ENCODE measurements at regions not wholly inside any gene's neighbourhood (a gene's known extent, or its start where the extent isn't known, plus 50 kb on each side); places are given as distances from the start of the nearest gene placed in this dataset.
"Not testable (repeated sequence)": the region's sequence is repeated elsewhere in the genome, so short reads cannot be mapped to it uniquely, and the experiment has no call there.

GRCh38 chr3:145015253-145015652 is 1043.6 kb downstream of the DIPK2A start:
- Histone ChIP-seq H3K36me3 (ENCODE audit: insufficient read depth, insufficient read length, low read length) (no peaks in the 10 kb centered on the region), H3K27me3 (ENCODE audit: insufficient read depth, insufficient read length) (no peaks in the 10 kb centered on the region), H3K9me3 (ENCODE audit: insufficient read depth, low read length) (no peaks in the 10 kb centered on the region), H3K4me3 (ENCODE audit: insufficient read length, low read depth) (no peak overlapping the region), H3K9ac (ENCODE audit: insufficient read length, low read depth) (no peak overlapping the region), H3K4me1 (ENCODE audit: insufficient read depth, insufficient read length) (no peaks in the 10 kb centered on the region)
- DNase-seq (ENCODE audit: low read depth, low spot score) = no peak
- TF ChIP-seq YY1 (IDR thresholded peaks at IDR 0.05; ENCODE audit: insufficient read depth, insufficient read length) = no peak
- TF ChIP-seq ZNF274 (IDR thresholded peaks at IDR 0.05; ENCODE audit: low read depth, low read length) = no peak
- TF ChIP-seq SUZ12 (IDR thresholded peaks at IDR 0.05; ENCODE audit: extremely low read depth, insufficient read depth, insufficient read length) = no peak

GRCh38 chr3:145017959-145018358 is 1046.3 kb downstream of the DIPK2A start:
- DNase-seq (ENCODE audit: low read depth, low spot score) = no peak
- Histone ChIP-seq H3K9me3 (ENCODE audit: insufficient read depth, low read length) (no peaks in the 10 kb centered on the region), H3K4me1 (ENCODE audit: insufficient read depth, insufficient read length) (no peaks in the 10 kb centered on the region), H3K27me3 (ENCODE audit: insufficient read depth, insufficient read length) (no peaks in the 10 kb centered on the region), H3K36me3 (ENCODE audit: insufficient read depth, insufficient read length, low read length) (no peaks in the 10 kb centered on the region), H3K4me3 (ENCODE audit: insufficient read length, low read depth) (no peak overlapping the region), H3K9ac (ENCODE audit: insufficient read length, low read depth) (no peak overlapping the region)
- TF ChIP-seq ZNF274 (IDR thresholded peaks at IDR 0.05; ENCODE audit: low read depth, low read length) (no peak), YY1 (IDR thresholded peaks at IDR 0.05; ENCODE audit: insufficient read depth, insufficient read length) (no peak), SUZ12 (IDR thresholded peaks at IDR 0.05; ENCODE audit: extremely low read depth, insufficient read depth, insufficient read length) (no peak)

DNA sequence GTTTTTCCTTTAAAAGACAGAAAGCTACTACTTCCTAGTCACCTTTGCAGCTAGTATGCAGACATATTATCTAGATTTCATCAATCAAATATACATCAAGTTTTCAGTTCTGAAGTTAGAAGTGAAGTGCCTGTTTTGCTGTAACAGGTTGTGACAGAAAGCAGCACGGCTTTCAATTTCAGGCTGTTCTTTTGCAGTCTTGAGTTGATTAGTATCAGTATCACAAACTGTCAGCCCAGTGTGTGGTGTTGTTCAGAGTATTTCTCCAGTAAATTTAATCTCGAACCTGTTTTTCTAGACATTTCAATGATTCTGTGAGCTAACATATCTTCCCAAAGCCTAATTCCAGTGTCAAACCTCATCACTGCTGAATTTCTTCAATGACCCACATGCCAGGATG is 1050.8 kb downstream of the DIPK2A start:
- H3K9me3 ChIP-seq (ENCODE audit: insufficient read depth, low read length) = no peaks in the 10 kb centered on the region; the same call in 1 of the 2 replicates
- no peaks in the 10 kb centered on the region for H3K27me3 ChIP-seq (ENCODE audit: insufficient read depth, insufficient read length)
- H3K4me3 ChIP-seq (ENCODE audit: insufficient read length, low read depth) = no peak overlapping the region
- no peaks in the 10 kb centered on the region for H3K4me1 ChIP-seq (ENCODE audit: insufficient read depth, insufficient read length)
- H3K9ac ChIP-seq (ENCODE audit: insufficient read length, low read depth) = no peak overlapping the region
- no peaks in the 10 kb centered on the region for H3K36me3 ChIP-seq (ENCODE audit: insufficient read depth, insufficient read length, low read length)
- TF ChIP-seq ZNF274 (IDR thresholded peaks at IDR 0.05; ENCODE audit: low read depth, low read length) (no peak), YY1 (IDR thresholded peaks at IDR 0.05; ENCODE audit: insufficient read depth, insufficient read length) (no peak), SUZ12 (IDR thresholded peaks at IDR 0.05; ENCODE audit: extremely low read depth, insufficient read depth, insufficient read length) (no peak)
- DNase-seq (ENCODE audit: low read depth, low spot score) = no peak

- Histone ChIP-seq H3K9ac (ENCODE audit: insufficient read length, low read depth) (no peak overlapping the region), H3K36me3 (ENCODE audit: insufficient read depth, insufficient read length, low read length) (no peaks in the 10 kb centered on the region), H3K27me3 (ENCODE audit: insufficient read depth, insufficient read length) (no peaks in the 10 kb centered on the region), H3K4me1 (ENCODE audit: insufficient read depth, insufficient read length) (no peaks in the 10 kb centered on the region), H3K9me3 (ENCODE audit: insufficient read depth, low read length) (no peaks in the 10 kb centered on the region; the same call in 1 of the 2 replicates), H3K4me3 (ENCODE audit: insufficient read length, low read depth) (no peak overlapping the region)
- TF ChIP-seq YY1 (IDR thresholded peaks at IDR 0.05; ENCODE audit: insufficient read depth, insufficient read length) (no peak), SUZ12 (IDR thresholded peaks at IDR 0.05; ENCODE audit: extremely low read depth, insufficient read depth, insufficient read length) (no peak), ZNF274 (IDR thresholded peaks at IDR 0.05; ENCODE audit: low read depth, low read length) (no peak)
- DNase-seq (ENCODE audit: low read depth, low spot score) = no peak
Measured at GRCh38 chr3:145024700-145025099, 1053.1 kb downstream of the DIPK2A start.

DNA sequence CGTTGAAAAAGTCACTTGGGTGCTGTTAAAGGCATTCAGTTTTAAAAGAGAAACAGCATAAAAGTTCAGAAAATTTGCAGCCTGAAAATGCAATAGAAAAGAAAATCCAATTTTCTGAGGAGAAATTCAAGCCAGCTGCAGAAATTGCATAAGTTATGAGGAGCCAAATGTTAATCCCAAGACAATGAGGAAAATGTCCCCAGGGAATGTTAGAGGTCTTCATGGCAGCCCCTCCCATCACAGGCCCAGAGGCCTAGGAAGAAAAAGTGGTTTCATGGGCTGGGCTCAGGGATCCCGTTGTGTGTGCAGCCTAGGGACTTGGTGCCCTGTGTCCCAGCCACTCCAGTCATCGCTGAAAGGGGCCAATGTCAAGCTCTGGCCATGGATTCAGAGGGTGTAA is 1055.6 kb downstream of the DIPK2A start:
- not testable (repeated sequence) for H3K9me3 ChIP-seq (ENCODE audit: insufficient read depth, low read length); H3K9ac ChIP-seq (ENCODE audit: insufficient read length, low read depth); H3K4me3 ChIP-seq (ENCODE audit: insufficient read length, low read depth); DNase-seq (ENCODE audit: low read depth, low spot score); H3K27me3 ChIP-seq (ENCODE audit: insufficient read depth, insufficient read length); H3K4me1 ChIP-seq (ENCODE audit: insufficient read depth, insufficient read length); H3K36me3 ChIP-seq (ENCODE audit: insufficient read depth, insufficient read length, low read length)

- DNase-seq (ENCODE audit: low read depth, low spot score) = no peak
- Histone ChIP-seq H3K27me3 (ENCODE audit: insufficient read depth, insufficient read length) (no peaks in the 10 kb centered on the region), H3K36me3 (ENCODE audit: insufficient read depth, insufficient read length, low read length) (no peaks in the 10 kb centered on the region), H3K4me1 (ENCODE audit: insufficient read depth, insufficient read length) (no peaks in the 10 kb centered on the region), H3K9ac (ENCODE audit: insufficient read length, low read depth) (no peak overlapping the region), H3K4me3 (ENCODE audit: insufficient read length, low read depth) (no peak overlapping the region), H3K9me3 (ENCODE audit: insufficient read depth, low read length) (no peaks in the 10 kb centered on the region; the same call in 1 of the 2 replicates)
- TF ChIP-seq ZNF274 (IDR thresholded peaks at IDR 0.05; ENCODE audit: low read depth, low read length) = no peak
- TF ChIP-seq SUZ12 (IDR thresholded peaks at IDR 0.05; ENCODE audit: extremely low read depth, insufficient read depth, insufficient read length) = no peak
- no peak for TF ChIP-seq YY1 (IDR thresholded peaks at IDR 0.05; ENCODE audit: insufficient read depth, insufficient read length)
Measured at GRCh38 chr3:145032791-145033190, 1061.2 kb downstream of the DIPK2A start.

- Histone ChIP-seq H3K27me3 (ENCODE audit: insufficient read depth, insufficient read length) (no peaks in the 10 kb centered on the region), H3K4me3 (ENCODE audit: insufficient read length, low read depth) (no peak overlapping the region), H3K9me3 (ENCODE audit: insufficient read depth, low read length) (no peaks in the 10 kb centered on the region), H3K9ac (ENCODE audit: insufficient read length, low read depth) (no peak overlapping the region), H3K36me3 (ENCODE audit: insufficient read depth, insufficient read length, low read length) (no peaks in the 10 kb centered on the region), H3K4me1 (ENCODE audit: insufficient read depth, insufficient read length) (no peaks in the 10 kb centered on the region)
- DNase-seq (ENCODE audit: low read depth, low spot score) = no peak
- no peak for TF ChIP-seq YY1 (IDR thresholded peaks at IDR 0.05; ENCODE audit: insufficient read depth, insufficient read length)
- no peak for TF ChIP-seq SUZ12 (IDR thresholded peaks at IDR 0.05; ENCODE audit: extremely low read depth, insufficient read depth, insufficient read length)
- TF ChIP-seq ZNF274 (IDR thresholded peaks at IDR 0.05; ENCODE audit: low read depth, low read length) = no peak
Measured at GRCh38 chr3:145035682-145036081, 1064.1 kb downstream of the DIPK2A start.

DNA sequence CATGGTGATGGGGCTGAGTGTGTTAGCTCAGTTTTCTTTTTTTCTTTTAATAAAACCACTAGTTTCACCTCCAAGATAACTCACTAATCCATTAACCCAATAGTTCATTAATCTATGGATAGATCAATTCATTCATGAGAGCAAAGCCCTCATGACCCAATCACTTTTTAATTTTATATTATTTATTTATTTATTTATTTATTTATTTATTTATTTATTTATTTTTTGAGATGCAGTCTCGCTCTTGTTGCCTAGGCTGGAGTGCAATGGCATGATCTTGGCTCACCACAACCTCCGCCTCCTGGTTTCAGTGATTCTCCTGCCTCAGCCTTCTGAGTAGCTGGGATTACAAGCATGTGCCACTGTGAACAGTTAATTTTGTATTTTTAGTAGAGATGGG is 1082.4 kb downstream of the DIPK2A start:
- H3K9me3 ChIP-seq (ENCODE audit: insufficient read depth, low read length); H3K9ac ChIP-seq (ENCODE audit: insufficient read length, low read depth); H3K27me3 ChIP-seq (ENCODE audit: insufficient read depth, insufficient read length); DNase-seq (ENCODE audit: low read depth, low spot score); H3K4me1 ChIP-seq (ENCODE audit: insufficient read depth, insufficient read length); H3K4me3 ChIP-seq (ENCODE audit: insufficient read length, low read depth); H3K36me3 ChIP-seq (ENCODE audit: insufficient read depth, insufficient read length, low read length): not testable (repeated sequence)

Data from NT2/D1 (cell line).